Hepatocyte (in vitro differentiated cells): ENCODE measurements at regions not wholly inside any gene's neighbourhood (a gene's known extent, or its start where the extent isn't known, plus 50 kb on each side); places are given as distances from the start of the nearest gene placed in this dataset.

ENCODE experiments used
- DNase-seq: peaks from one replicate; pipeline ENCODE4 v3.0.0-alpha.2; 2016; ENCODE audit warnings: low spot score
- H2AFZ ChIP-seq: fragments of 200-600 bp; sonication (generic); 2 replicates; pipeline ENCODE4 v1.6.0; 2016; ENCODE audit warnings: antibody characterized with exemption, mild to moderate bottlenecking
- H3K27ac ChIP-seq: fragments of 200-600 bp; sonication (generic); 2 replicates; pipeline ENCODE4 v1.5.1; 2016; ENCODE audit warnings: mild to moderate bottlenecking
- H3K27me3 ChIP-seq: fragments of 200-600 bp; sonication (generic); 2 replicates; pipeline ENCODE4 v1.6.1; 2016
- H3K36me3 ChIP-seq: fragments of 200-600 bp; sonication (generic); replicated peaks from 2 replicates; pipeline ENCODE4 v1.5.1; 2016; ENCODE audit warnings: low read depth; ENCODE audit not compliant: insufficient read depth
- H3K4me1 ChIP-seq: fragments of 200-600 bp; sonication (generic); 2 replicates; pipeline ENCODE4 v1.5.1; 2016; ENCODE audit warnings: mild to moderate bottlenecking, moderate library complexity; ENCODE audit not compliant: insufficient read depth
- H3K4me2 ChIP-seq: fragments of 200-600 bp; sonication (generic); 2 replicates; pipeline ENCODE4 v1.6.0; 2016
- H3K4me3 ChIP-seq: fragments of 200-600 bp; sonication (generic); 2 replicates; pipeline ENCODE4 v1.5.1; 2016; ENCODE audit warnings: mild to moderate bottlenecking
- H3K79me2 ChIP-seq: fragments of 200-600 bp; sonication (generic); 2 replicates; pipeline ENCODE4 v1.6.0; 2017; ENCODE audit warnings: mild to moderate bottlenecking
- H3K9me2 ChIP-seq: fragments of 200-600 bp; sonication (generic); replicated peaks from 2 replicates; pipeline ENCODE4 v1.6.0; 2017; ENCODE audit warnings: mild to moderate bottlenecking; ENCODE audit not compliant: insufficient read depth
- H3K9me3 ChIP-seq: fragments of 200-600 bp; sonication (generic); 2 replicates; pipeline ENCODE4 v1.5.1; 2016; ENCODE audit warnings: low read depth, mild to moderate bottlenecking
- H4K20me1 ChIP-seq: fragments of 200-600 bp; sonication (generic); 2 replicates; pipeline ENCODE4 v1.6.0; 2016; ENCODE audit warnings: mild to moderate bottlenecking; ENCODE audit not compliant: insufficient read depth, poor library complexity, severe bottlenecking
- EZH2 ChIP-seq: fragments of 200-600 bp; sonication (generic); IDR thresholded peaks from 2 replicates; pipeline ENCODE4 v1.6.1; 2016; ENCODE audit warnings: antibody characterized with exemption, mild to moderate bottlenecking, borderline replicate concordance
- EZH2phosphoT487 ChIP-seq: fragments of 200-600 bp; sonication (generic); IDR thresholded peaks from one replicate; pipeline ENCODE4 v1.6.1; 2018; ENCODE audit warnings: antibody characterized with exemption, mild to moderate bottlenecking, low read depth, moderate library complexity; ENCODE audit not compliant: unreplicated experiment, severe bottlenecking
- WGBS: methylation state at CpG from one replicate; pipeline ENCODE4 v1.1.6; 2016; ENCODE audit warnings: low lambda C conversion rate; ENCODE audit errors: missing lambda C conversion rate; 5-methylcytosine and 5-hydroxymethylcytosine counted together
- TF ChIP-seq, protein P1 (sequence below): fragments of 200-600 bp; sonication (generic); IDR thresholded peaks from 2 replicates; pipeline ENCODE4 v1.5.1; 2016; ENCODE audit warnings: antibody characterized with exemption, mild to moderate bottlenecking; ENCODE audit not compliant: poor library complexity

- DNase-seq, result peak; percentile 25
- Histone ChIP-seq H3K4me3 (no peak overlapping the region), H3K27me3 (no peaks in the 10 kb centered on the region), H3K9me3 (no peaks in the 10 kb centered on the region), H3K9me2 (no peaks in the 10 kb centered on the region), H2AFZ (no peak overlapping the region), H4K20me1 (no peaks in the 10 kb centered on the region), H3K36me3 (no peaks in the 10 kb centered on the region), H3K27ac (no peak overlapping the region), H3K4me1 (no peaks in the 10 kb centered on the region), H3K4me2 (no peak overlapping the region), H3K79me2 (no peaks in the 10 kb centered on the region)
- TF ChIP-seq, protein P1, sequence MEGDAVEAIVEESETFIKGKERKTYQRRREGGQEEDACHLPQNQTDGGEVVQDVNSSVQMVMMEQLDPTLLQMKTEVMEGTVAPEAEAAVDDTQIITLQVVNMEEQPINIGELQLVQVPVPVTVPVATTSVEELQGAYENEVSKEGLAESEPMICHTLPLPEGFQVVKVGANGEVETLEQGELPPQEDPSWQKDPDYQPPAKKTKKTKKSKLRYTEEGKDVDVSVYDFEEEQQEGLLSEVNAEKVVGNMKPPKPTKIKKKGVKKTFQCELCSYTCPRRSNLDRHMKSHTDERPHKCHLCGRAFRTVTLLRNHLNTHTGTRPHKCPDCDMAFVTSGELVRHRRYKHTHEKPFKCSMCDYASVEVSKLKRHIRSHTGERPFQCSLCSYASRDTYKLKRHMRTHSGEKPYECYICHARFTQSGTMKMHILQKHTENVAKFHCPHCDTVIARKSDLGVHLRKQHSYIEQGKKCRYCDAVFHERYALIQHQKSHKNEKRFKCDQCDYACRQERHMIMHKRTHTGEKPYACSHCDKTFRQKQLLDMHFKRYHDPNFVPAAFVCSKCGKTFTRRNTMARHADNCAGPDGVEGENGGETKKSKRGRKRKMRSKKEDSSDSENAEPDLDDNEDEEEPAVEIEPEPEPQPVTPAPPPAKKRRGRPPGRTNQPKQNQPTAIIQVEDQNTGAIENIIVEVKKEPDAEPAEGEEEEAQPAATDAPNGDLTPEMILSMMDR, result peak; percentile 58
- no peak for TF ChIP-seq EZH2
- WGBS, result 65% methylated on average over 1 of the region's 1 CpG
Observed at GRCh38 chr4:175560604-175561003, 251.5 kb downstream of the GPM6A start.

DNA sequence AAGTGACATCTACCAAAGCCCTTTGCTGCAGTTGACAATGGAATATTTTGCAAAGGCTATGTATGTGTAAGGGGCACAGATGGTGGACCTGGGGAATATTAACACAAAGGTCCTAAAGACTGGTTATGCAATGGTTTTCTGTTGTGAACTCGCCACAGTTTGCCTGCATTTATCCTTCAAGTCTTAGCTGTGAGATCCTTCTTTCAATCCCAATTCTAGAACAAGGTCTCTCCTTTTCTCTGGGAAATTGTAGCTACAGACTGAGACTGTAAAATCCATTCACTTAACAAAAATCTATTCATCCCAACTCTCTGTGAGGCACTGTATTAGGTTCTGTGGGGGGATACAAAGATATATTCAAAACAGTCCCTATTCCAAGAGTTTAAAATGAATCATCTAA is 250.4 kb downstream of the GPM6A start:
- Histone ChIP-seq H3K9me2 (no peaks in the 10 kb centered on the region), H3K4me3 (no peak overlapping the region), H3K27me3 (no peaks in the 10 kb centered on the region), H3K79me2 (no peaks in the 10 kb centered on the region), H4K20me1 (no peaks in the 10 kb centered on the region), H2AFZ (no peak overlapping the region), H3K4me1 (no peaks in the 10 kb centered on the region), H3K36me3 (no peaks in the 10 kb centered on the region), H3K9me3 (no peaks in the 10 kb centered on the region), H3K4me2 (no peak overlapping the region), H3K27ac (no peak overlapping the region)
- WGBS, result 70% methylated on average over 1 of the region's 1 CpG
- TF ChIP-seq EZH2, result no peak
- no peak for TF ChIP-seq EZH2phosphoT487
- no peak for DNase-seq

GRCh38 chr4:175562111-175562510 is 250.0 kb downstream of the GPM6A start:
- no peaks in the 10 kb centered on the region for H3K4me1 ChIP-seq
- WGBS, result 40% methylated on average over 2 of the region's 2 CpGs
- no peak overlapping the region for H2AFZ ChIP-seq
- H3K9me2 ChIP-seq, result no peaks in the 10 kb centered on the region
- no peaks in the 10 kb centered on the region for H3K9me3 ChIP-seq
- TF ChIP-seq EZH2 (no peak), EZH2phosphoT487 (no peak)
- TF ChIP-seq, protein P1, result no peak
- no peaks in the 10 kb centered on the region for H3K27me3 ChIP-seq
- no peak overlapping the region for H3K27ac ChIP-seq
- no peaks in the 10 kb centered on the region for H3K36me3 ChIP-seq
- no peaks in the 10 kb centered on the region for H4K20me1 ChIP-seq
- H3K4me3 ChIP-seq, result no peak overlapping the region
- DNase-seq, result no peak
- H3K79me2 ChIP-seq, result no peaks in the 10 kb centered on the region
- H3K4me2 ChIP-seq, result no peak overlapping the region

- no peaks in the 10 kb centered on the region for H3K4me1 ChIP-seq
- H3K79me2 ChIP-seq, result no peaks in the 10 kb centered on the region
- no peaks in the 10 kb centered on the region for H3K9me3 ChIP-seq
- no peak overlapping the region for H3K4me3 ChIP-seq
- H3K27ac ChIP-seq, result no peak overlapping the region
- H3K4me2 ChIP-seq, result no peak overlapping the region
- H3K9me2 ChIP-seq, result no peaks in the 10 kb centered on the region
- H4K20me1 ChIP-seq, result no peaks in the 10 kb centered on the region
- no peak overlapping the region for H2AFZ ChIP-seq
- WGBS, result 93% methylated on average over 4 of the region's 4 CpGs
- TF ChIP-seq, protein P1, result no peak
- TF ChIP-seq EZH2phosphoT487, result no peak
- TF ChIP-seq EZH2, result no peak
- no peak for DNase-seq
- H3K27me3 ChIP-seq, result no peaks in the 10 kb centered on the region
- H3K36me3 ChIP-seq, result no peaks in the 10 kb centered on the region
Observed at GRCh38 chr4:175562542-175562941, 249.5 kb downstream of the GPM6A start.
